Psoas muscle (tissue), 7 donors: ENCODE measurements at regions not wholly inside any gene's neighbourhood (a gene's known extent, or its start where the extent isn't known, plus 50 kb on each side); places are given as distances from the start of the nearest gene placed in this dataset.

Experiments
- ATAC-seq, 4 donors: fragments of 200-7000 bp; cut with Tn5 transposase; one replicate each; pipeline ENCODE4 v1.9.1; 2020; ENCODE audit warnings: moderate library complexity in 3 of 4, mild to moderate bottlenecking in 2 of 4
- DNase-seq, 2 donors: peaks; one replicate each; pipeline ENCODE4 v3.0.0-alpha.2; 2020
- H3K27ac ChIP-seq: fragments of 200-600 bp; one replicate; pipeline ENCODE4 v1.8.0; 2022
- H3K27me3 ChIP-seq, 3 donors: fragments of 200-600 bp in 1 of 3; one replicate each; pipeline versions ENCODE4 v1.6.1 to v1.8.0; 2013 to 2022; ENCODE audit warnings: low read length in 2 of 3, mild to moderate bottlenecking in 2 of 3, moderate library complexity in 1 of 3; ENCODE audit not compliant: insufficient read depth in 3 of 3
- H3K36me3 ChIP-seq, 2 donors: fragments of 200-600 bp in 1 of 2; one replicate each; pipeline versions ENCODE4 v1.6.1 to v1.8.0; 2013 to 2022; ENCODE audit warnings: low read depth in 1 of 2, mild to moderate bottlenecking in 1 of 2, moderate library complexity in 1 of 2; ENCODE audit not compliant: insufficient read depth in 1 of 2
- H3K4me1 ChIP-seq: fragments of 200-600 bp; one replicate; pipeline ENCODE4 v1.8.0; 2022
- H3K4me3 ChIP-seq: fragments of 200-600 bp; one replicate; pipeline ENCODE4 v1.8.0; 2022; ENCODE audit warnings: mild to moderate bottlenecking
- H3K9me3 ChIP-seq: fragments of 200-600 bp; one replicate; pipeline ENCODE4 v1.8.0; 2022
- WGBS, 3 donors: extraction: QIAGEN DNeasy Blood & Tissue Kit; methylation state at CpG; one replicate each; pipeline versions ENCODE4 v1.1.6 to v1.1.7; 2013; 5-methylcytosine and 5-hydroxymethylcytosine counted together
- intact Hi-C, 2 donors: fragments of 100-400 bp; cut with DNase I; formaldehyde crosslinking; loops; one replicate each; pipeline versions ENCODE4 v1.11.0 to v1.14.2; 2022
- TF ChIP-seq, protein P1 (sequence below): fragments of 200-600 bp; IDR thresholded peaks from one replicate; pipeline ENCODE4 v1.8.0; 2022; ENCODE audit warnings: antibody characterized with exemption
- donor health status: healthy with polysubstance abuse.
- donor health status: DM: no; HTN: no; CAD: no; lungs with moderate emphysema.
- donor health status: Bipolar disorder and iron deficiency.
- donor health status: healthy.
- donor health status: DM: yes; HTN: yes; CAD: no.
- donor health status: DM: no; HTN: no; CAD: no.
- donor health status: DM: yes; HTN: yes; CAD: no.

DNA sequence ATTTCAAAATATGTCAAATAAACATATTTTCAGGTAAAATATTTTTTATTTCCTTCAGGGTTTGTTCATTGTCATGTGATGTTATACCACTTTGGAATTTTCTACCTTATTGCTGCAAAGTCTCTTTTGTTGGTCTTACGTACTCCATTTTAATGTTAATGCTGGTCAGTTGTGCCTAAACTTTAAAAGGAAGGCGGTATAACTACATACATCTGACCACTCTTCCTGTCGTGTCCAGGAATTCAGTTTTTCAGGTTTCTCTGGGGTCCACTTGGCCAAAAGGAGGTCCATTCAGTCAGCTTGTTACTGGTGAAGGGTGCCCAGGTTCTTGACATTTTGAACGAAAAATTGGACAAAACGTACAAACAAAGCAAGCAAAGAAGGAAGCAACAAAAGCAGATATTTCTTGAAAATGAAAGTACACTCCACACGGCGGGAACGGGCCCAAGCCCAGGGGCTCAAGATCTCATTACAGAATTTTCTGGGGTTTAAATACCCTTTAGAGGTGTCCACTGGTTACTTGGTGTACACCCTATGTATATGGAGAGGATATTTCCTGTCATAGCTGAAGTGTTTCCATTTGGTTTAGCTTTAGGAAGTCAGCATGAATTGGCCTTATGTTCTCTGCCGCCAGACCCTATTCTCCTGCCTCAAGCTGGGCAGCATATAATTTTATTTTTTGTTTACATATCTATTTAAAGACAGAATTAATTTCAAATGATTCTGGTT lies 471.7 kb upstream of the CDH7 start:
- no peaks in the 10 kb centered on the region for H3K4me1 ChIP-seq
- ATAC-seq: no peak
- DNase-seq: no peak
- intact Hi-C loops: no loop called here
- no peak overlapping the region for H3K27ac ChIP-seq
- no peak overlapping the region for H3K4me3 ChIP-seq
- no peaks in the 10 kb centered on the region for H3K9me3 ChIP-seq
- TF ChIP-seq, protein P1, sequence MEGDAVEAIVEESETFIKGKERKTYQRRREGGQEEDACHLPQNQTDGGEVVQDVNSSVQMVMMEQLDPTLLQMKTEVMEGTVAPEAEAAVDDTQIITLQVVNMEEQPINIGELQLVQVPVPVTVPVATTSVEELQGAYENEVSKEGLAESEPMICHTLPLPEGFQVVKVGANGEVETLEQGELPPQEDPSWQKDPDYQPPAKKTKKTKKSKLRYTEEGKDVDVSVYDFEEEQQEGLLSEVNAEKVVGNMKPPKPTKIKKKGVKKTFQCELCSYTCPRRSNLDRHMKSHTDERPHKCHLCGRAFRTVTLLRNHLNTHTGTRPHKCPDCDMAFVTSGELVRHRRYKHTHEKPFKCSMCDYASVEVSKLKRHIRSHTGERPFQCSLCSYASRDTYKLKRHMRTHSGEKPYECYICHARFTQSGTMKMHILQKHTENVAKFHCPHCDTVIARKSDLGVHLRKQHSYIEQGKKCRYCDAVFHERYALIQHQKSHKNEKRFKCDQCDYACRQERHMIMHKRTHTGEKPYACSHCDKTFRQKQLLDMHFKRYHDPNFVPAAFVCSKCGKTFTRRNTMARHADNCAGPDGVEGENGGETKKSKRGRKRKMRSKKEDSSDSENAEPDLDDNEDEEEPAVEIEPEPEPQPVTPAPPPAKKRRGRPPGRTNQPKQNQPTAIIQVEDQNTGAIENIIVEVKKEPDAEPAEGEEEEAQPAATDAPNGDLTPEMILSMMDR: no peak
- 88 to 91% (median 88%) methylated on average over 9 of the region's 9 CpGs for WGBS, 3 donors
- H3K36me3 ChIP-seq: no peaks in the 10 kb centered on the region
- peaks cover 0 to 2% (median 0%) of the 10 kb centered on the region in 3 donors for H3K27me3 ChIP-seq

- ATAC-seq: no peak
- Histone ChIP-seq H3K4me3 (no peak overlapping the region), H3K36me3 (no peaks in the 10 kb centered on the region), H3K27ac (no peak overlapping the region), H3K9me3 (no peaks in the 10 kb centered on the region), H3K27me3 (no peaks in the 10 kb centered on the region), H3K4me1 (no peaks in the 10 kb centered on the region)
- intact Hi-C loops: no loop called here
- TF ChIP-seq, protein P1: no peak
- no peak for DNase-seq
- 33 to 44% (median 40%) methylated on average over 1 of the region's 1 CpG for WGBS, 3 donors
Observed at GRCh38 chr18:65269375-65269774, 481.4 kb upstream of the CDH7 start.

- TF ChIP-seq, protein P1: no peak
- Histone ChIP-seq H3K4me3 (no peak overlapping the region), H3K27ac (no peak overlapping the region), H3K36me3 (no peaks in the 10 kb centered on the region), H3K9me3 (no peaks in the 10 kb centered on the region), H3K4me1 (no peaks in the 10 kb centered on the region), H3K27me3 (no peaks in the 10 kb centered on the region)
- ATAC-seq (no peak), DNase-seq (no peak)
- WGBS, 3 donors: 72 to 84% (median 77%) methylated on average over 1 of the region's 1 CpG
- intact Hi-C loops: no loop called here
Observed at GRCh38 chr18:65265761-65266160, 485.1 kb upstream of the CDH7 start.

DNA sequence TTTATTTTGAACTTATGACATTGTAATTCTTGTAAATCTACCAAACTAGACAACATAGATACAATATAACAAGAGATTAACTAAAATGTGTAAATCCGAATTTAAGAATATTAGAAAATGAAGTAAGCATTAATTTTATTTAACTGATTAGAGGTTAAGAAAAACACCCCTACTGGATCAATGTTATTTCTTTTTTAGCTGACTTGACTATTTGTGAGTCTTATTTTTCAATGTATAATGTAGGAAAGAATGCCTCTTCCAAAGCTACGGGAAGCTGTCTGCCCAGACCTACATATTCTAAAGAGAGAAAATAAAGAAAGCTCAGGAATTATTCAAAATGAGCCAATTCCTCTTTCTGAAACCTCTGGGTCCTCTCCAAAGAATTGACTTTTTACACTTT lies 490.8 kb upstream of the CDH7 start:
- no peaks in the 10 kb centered on the region for H3K36me3 ChIP-seq
- H3K27me3 ChIP-seq: no peaks in the 10 kb centered on the region
- 44 to 48% (median 46%) methylated on average over 2 of the region's 2 CpGs for WGBS, 3 donors
- TF ChIP-seq, protein P1: no peak
- intact Hi-C loops: no loop called here
- H3K9me3 ChIP-seq: no peaks in the 10 kb centered on the region
- DNase-seq (no peak), ATAC-seq (no peak)
- H3K4me1 ChIP-seq: no peaks in the 10 kb centered on the region
- no peak overlapping the region for H3K4me3 ChIP-seq
- no peak overlapping the region for H3K27ac ChIP-seq

DNA sequence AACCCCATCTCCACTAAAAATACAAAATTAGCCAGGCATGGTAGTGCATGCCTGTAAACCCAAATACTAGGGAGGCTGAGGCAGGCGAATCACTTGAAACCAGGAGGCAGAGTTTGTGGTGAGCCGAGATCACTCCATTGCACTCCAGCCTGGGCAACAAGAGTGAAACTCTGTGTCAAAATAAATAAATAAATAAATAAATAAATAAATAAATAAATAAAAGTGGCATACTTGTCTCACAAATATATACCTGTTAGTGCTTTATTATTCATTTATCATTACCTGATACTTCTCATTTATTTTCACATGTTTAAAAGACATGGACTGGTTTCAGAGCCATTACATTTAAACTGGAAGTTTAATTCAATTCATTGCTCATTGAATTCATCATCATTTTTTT lies 491.4 kb upstream of the CDH7 start:
- H3K27me3 ChIP-seq: no peaks in the 10 kb centered on the region
- 89 to 95% (median 92%) methylated on average over 2 of the region's 2 CpGs for WGBS, 3 donors
- no peaks in the 10 kb centered on the region for H3K4me1 ChIP-seq
- H3K27ac ChIP-seq: no peak overlapping the region
- ATAC-seq (no peak), DNase-seq (no peak)
- no peak overlapping the region for H3K4me3 ChIP-seq
- TF ChIP-seq, protein P1: no peak
- intact Hi-C loops: no loop called here
- H3K36me3 ChIP-seq: no peaks in the 10 kb centered on the region
- no peaks in the 10 kb centered on the region for H3K9me3 ChIP-seq
